ENCODE measurements at regions not wholly inside any gene's neighbourhood (a gene's known extent, or its start where the extent isn't known, plus 50 kb on each side); places are given as distances from the start of the nearest gene placed in this dataset.
A peak's percentile ranks its signal among the peaks of the same experiment; 100 is the strongest.
"Not testable (repeated sequence)": the region's sequence is repeated elsewhere in the genome, so short reads cannot be mapped to it uniquely, and the experiment has no call there.

DNA sequence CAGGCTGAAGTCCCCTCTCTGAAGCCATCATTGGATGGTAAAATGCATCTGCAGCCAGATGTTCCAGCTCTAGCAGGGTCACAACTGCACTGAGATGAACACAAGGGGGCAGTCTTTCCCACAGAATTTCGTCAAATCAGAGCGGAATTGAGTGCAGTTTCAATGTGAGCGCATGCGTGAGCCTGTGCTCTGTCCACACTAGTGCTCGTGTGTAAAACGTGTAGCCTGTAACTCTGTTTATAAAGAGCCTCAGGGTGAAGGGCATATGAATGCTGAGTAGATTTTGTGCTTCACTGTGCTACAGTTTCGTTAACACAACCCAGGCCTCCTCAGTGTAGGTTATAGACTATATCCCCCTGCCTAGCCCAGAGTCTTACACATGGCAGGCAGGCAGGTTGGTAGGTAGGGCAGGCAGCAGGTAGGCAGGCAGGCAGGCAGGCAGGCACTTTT, 92.7 kb upstream of the GOLGA6L4 start:
- H3K27ac Mint-ChIP-seq, result no peak overlapping the region
- DNase-seq, result peak; percentile 82
- H3K9me3 Mint-ChIP-seq, result no peaks in the 10 kb centered on the region
- H3K4me1 Mint-ChIP-seq, result peaks cover 24% of the 10 kb centered on the region
- peak overlapping the region; percentile 48 for H3K4me3 Mint-ChIP-seq
- TF ChIP-seq, protein P1, sequence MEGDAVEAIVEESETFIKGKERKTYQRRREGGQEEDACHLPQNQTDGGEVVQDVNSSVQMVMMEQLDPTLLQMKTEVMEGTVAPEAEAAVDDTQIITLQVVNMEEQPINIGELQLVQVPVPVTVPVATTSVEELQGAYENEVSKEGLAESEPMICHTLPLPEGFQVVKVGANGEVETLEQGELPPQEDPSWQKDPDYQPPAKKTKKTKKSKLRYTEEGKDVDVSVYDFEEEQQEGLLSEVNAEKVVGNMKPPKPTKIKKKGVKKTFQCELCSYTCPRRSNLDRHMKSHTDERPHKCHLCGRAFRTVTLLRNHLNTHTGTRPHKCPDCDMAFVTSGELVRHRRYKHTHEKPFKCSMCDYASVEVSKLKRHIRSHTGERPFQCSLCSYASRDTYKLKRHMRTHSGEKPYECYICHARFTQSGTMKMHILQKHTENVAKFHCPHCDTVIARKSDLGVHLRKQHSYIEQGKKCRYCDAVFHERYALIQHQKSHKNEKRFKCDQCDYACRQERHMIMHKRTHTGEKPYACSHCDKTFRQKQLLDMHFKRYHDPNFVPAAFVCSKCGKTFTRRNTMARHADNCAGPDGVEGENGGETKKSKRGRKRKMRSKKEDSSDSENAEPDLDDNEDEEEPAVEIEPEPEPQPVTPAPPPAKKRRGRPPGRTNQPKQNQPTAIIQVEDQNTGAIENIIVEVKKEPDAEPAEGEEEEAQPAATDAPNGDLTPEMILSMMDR (IDR thresholded peaks at IDR 0.05), result peak; percentile 79
- peaks cover 6% of the 10 kb centered on the region for H3K27me3 Mint-ChIP-seq (ENCODE audit: low read depth, poor library complexity)
- no peaks in the 10 kb centered on the region for H3K36me3 Mint-ChIP-seq (ENCODE audit: low read depth)

DNA sequence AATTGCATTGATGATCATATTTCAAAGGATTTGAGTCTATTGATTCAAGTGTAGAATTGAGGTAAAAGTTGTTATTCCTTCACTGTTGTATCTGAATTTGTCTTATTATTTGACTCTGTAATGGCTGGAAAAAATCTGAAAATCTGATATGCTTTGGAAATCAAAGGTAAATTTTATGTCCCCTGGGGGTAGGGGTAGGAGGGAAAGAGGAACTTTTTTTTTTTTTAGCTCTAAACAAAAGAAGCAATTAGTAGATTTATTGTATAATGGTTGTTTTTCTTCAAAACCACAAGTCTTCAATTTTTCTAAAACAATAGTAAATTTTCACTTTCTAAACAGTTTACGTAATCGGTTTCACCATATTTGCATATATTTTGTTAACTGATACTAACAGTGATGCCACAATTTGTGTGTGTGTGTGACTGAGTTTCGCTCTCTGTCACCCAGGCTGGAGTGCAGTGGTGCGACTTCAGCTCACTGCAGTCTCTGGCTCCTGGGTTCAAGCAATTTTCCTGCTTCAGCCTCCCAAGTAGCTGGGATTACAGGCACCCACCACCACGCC, 91.7 kb upstream of the GOLGA6L4 start:
- no peak for DNase-seq
- TF ChIP-seq, protein P1 (IDR thresholded peaks at IDR 0.05), result no peak
- no peaks in the 10 kb centered on the region for H3K9me3 Mint-ChIP-seq
- H3K4me3 Mint-ChIP-seq, result no peak overlapping the region
- no peak overlapping the region for H3K27ac Mint-ChIP-seq
- H3K36me3 Mint-ChIP-seq (ENCODE audit: low read depth), result no peaks in the 10 kb centered on the region
- peaks cover 24% of the 10 kb centered on the region for H3K4me1 Mint-ChIP-seq
- peaks cover 6% of the 10 kb centered on the region for H3K27me3 Mint-ChIP-seq (ENCODE audit: low read depth, poor library complexity)

DNA sequence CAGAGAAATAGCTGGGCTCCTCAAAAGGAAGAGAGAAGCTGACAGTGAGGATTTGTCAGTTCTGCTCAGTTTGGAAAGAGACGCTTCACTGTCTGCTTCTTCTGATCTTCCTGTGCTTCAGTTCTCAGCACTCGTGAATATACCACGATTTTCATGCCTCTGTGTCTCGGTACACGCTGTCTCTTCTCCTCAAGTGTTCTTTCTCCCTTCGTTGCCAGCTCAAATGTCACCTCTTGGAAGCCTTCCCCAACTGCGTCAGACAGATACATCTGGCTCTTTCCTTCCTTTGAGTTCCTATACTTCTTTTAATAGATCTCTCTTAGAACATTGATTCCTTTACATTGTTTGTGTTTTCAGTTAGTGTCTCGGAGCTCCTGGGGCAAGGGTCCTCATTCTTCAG, 90.6 kb upstream of the GOLGA6L4 start:
- H3K4me3 Mint-ChIP-seq; H3K36me3 Mint-ChIP-seq (ENCODE audit: low read depth); DNase-seq; H3K9me3 Mint-ChIP-seq; H3K27me3 Mint-ChIP-seq (ENCODE audit: low read depth, poor library complexity); H3K27ac Mint-ChIP-seq: not testable (repeated sequence)
- H3K4me1 Mint-ChIP-seq, result peaks cover 29% of the 10 kb centered on the region

DNA sequence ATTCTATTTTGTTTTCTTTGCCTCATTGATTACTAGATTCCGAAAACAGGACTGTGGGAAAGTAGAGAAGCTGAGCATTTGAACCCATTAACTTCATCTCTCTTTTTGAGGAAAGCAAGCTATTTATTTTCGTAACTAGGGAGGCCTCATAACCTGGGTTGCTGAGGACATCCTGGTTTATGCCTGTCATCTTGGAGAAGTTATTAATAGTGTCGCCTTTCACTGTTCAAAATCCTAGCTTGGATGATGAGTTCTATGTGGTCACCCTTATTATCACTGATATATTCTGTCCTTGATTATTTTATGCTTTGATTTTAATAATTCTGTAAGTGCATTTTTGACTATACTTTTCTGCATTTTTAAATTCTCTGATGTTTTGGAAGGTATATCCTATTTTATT, 89.3 kb upstream of the GOLGA6L4 start:
- not testable (repeated sequence) for H3K9me3 Mint-ChIP-seq; H3K4me3 Mint-ChIP-seq; H3K36me3 Mint-ChIP-seq (ENCODE audit: low read depth); DNase-seq; H3K27ac Mint-ChIP-seq; H3K27me3 Mint-ChIP-seq (ENCODE audit: low read depth, poor library complexity)
- peaks cover 35% of the 10 kb centered on the region for H3K4me1 Mint-ChIP-seq

DNA sequence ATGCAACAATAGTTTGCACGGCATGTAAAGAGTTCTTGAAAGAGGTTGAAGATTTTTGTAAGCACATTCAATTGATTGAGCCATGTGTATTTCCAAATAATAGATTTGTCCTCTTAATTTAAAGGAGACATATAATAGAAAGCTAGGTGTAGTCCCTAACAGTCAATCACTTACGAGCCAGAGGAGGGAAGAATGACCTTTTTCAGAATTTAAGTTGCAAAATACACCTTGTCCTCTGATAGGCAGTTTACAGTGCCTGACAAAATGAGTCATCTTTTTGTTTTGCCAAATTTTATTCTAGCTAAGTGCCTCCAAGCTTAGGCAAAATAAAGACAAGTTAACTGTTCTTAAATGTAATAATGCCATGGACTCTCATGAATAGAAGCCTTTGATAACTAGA, 88.3 kb upstream of the GOLGA6L4 start:
- H3K4me3 Mint-ChIP-seq; H3K27me3 Mint-ChIP-seq (ENCODE audit: low read depth, poor library complexity); H3K36me3 Mint-ChIP-seq (ENCODE audit: low read depth); DNase-seq; H3K9me3 Mint-ChIP-seq; H3K27ac Mint-ChIP-seq: not testable (repeated sequence)
- H3K4me1 Mint-ChIP-seq, result peaks cover 45% of the 10 kb centered on the region

DNA sequence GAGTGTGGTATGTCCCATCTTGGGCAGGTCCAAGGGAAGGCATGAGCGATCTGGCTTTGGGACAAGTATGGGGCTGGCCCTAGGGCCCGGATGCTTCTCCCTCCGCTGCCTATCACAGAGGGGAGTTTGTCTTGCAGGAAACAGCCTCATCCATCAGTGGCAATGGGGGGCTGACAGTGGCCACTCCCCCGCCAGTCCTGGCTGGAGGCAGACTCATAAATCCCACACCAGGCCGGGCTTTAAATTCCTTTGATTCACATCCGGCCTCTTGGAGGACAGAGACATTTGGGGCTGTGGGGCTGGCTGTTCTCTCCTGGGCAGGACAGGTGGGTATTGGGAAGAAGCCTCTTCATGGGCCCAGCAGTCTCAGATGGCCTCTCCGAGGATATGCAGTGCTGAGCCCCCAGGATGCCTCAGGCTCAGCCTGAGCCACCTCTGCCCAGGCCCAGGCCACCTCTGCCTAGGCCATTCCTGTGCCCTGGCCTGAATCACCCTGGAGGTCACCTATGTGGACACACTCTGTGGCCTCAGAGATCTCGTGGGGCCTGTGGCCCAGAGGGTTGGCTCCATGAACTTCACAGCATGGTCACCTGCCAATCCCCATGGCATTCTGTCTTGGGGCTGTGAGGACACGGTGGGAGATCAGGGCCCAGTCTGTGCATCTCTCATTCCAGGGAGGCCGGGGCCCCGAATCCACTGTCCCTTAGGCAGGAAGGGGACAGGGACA, 84.2 kb upstream of the GOLGA6L4 start:
- Mint-ChIP-seq H3K27me3 (ENCODE audit: low read depth, poor library complexity) (no peaks in the 10 kb centered on the region), H3K9me3 (no peaks in the 10 kb centered on the region), H3K27ac (peak overlapping the region; percentile 74), H3K4me1 (peaks cover 54% of the 10 kb centered on the region), H3K36me3 (ENCODE audit: low read depth) (no peaks in the 10 kb centered on the region), H3K4me3 (no peak overlapping the region)
- TF ChIP-seq, protein P1 (IDR thresholded peaks at IDR 0.05), result no peak
- DNase-seq, result peak; percentile 84

DNA sequence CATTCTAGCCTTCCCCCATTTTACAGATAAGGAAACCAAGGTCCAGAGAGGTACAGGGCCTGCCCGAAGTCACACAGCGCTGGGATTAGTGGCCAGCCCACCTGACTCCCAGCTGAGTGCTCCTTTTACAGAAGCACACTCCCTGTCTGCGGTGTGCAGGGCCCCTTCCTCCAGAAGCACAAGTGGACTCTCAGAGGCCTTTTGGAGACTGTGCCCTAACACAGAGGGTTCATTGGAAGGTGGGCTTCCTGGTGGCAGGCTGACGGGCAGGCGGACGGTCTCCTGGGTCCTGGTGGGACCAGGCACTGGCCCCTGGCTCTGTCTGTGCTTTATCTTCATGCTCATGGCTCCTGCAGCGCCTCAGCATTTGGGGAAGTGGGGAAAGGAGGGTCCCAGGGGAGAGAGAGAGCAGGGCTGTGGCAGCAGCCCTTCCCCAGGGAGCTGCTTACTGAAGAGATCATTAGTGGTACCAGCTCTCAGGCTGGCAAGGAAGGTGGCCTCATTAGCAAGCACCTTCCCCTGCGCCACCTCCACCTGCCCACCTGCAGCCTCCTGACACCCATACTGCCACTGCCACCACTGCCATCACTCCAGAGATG, 83.1 kb upstream of the GOLGA6L4 start:
- peaks cover 65% of the 10 kb centered on the region for H3K4me1 Mint-ChIP-seq
- H3K36me3 Mint-ChIP-seq (ENCODE audit: low read depth); H3K27me3 Mint-ChIP-seq (ENCODE audit: low read depth, poor library complexity); DNase-seq; H3K9me3 Mint-ChIP-seq; H3K4me3 Mint-ChIP-seq: not testable (repeated sequence)
- peak overlapping the region; percentile 45 for H3K27ac Mint-ChIP-seq

DNA sequence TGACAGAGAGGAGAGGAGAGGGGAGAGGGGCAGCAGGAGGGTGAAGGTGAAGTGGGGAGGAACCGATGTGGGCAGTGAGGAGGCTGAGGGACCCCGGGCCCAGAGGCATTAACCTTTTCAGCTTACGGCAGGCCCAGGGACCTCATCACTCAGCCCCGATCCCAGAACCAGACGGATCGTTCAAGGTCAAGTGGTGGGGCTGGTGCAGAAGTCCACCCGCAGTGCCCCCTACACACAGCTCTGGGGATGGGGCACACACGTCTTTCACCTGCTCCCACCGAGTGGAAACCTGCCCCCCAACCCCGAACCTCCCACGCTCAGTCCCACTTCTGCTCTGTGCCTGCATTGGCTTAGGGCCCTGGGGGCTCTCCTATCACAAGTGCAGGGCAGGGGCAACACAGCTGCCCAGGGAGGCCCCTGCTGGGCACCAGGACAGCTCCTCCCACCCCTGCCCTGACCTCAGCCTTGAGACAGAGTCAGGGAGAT, 81.9 kb upstream of the GOLGA6L4 start:
- peaks cover 75% of the 10 kb centered on the region for H3K4me1 Mint-ChIP-seq
- H3K27ac Mint-ChIP-seq, result peak overlapping the region; percentile 99
- not testable (repeated sequence) for H3K36me3 Mint-ChIP-seq (ENCODE audit: low read depth); H3K9me3 Mint-ChIP-seq; DNase-seq; H3K27me3 Mint-ChIP-seq (ENCODE audit: low read depth, poor library complexity)
- H3K4me3 Mint-ChIP-seq, result peak overlapping the region; percentile 68

DNA sequence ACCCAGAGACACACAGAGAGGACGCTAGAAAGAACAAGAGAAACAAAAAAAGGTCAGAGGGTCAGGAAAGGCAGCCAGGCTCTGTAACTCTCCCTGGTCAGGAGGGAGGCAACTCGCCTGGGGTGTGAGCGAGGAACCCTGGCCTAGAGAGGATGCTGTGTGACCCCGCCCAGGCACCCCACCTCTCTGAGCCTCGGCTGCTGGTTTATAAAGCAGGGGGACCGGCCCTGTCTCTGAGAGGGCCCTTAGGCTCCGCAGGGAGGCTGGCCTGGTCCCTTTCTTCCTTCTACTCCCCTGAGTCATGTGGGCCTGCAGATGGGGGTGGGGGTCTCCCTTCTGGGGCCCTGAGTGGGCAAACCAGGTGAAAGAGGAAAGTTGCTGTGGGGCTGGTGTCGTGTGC, 81.3 kb upstream of the GOLGA6L4 start:
- Mint-ChIP-seq H3K4me1 (peaks cover 76% of the 10 kb centered on the region), H3K27ac (peak overlapping the region; percentile 99), H3K4me3 (peak overlapping the region; percentile 68)
- not testable (repeated sequence) for H3K27me3 Mint-ChIP-seq (ENCODE audit: low read depth, poor library complexity); DNase-seq; H3K36me3 Mint-ChIP-seq (ENCODE audit: low read depth); H3K9me3 Mint-ChIP-seq

DNA sequence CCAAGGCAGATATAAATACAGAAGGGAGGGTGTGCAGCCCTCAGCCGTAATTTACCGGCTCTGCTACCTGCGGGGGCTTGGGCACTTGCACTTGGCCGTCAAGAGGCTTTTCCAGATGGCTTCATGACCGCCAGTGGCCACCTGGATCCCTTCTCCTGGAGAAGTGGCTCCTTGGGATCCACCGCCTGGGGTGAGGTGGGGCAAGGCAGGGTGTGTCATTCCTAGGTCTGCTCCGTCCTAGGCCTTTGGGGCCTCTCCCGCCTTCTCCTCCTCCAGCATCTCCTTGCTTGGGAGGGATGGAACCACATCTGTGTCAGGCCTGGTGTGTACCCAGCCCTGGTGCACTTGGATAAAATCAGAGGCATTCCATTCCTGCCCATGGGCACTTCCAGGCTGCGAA, 80.8 kb upstream of the GOLGA6L4 start:
- H3K27ac Mint-ChIP-seq; H3K4me3 Mint-ChIP-seq; DNase-seq; H3K9me3 Mint-ChIP-seq; H3K27me3 Mint-ChIP-seq (ENCODE audit: low read depth, poor library complexity); H3K36me3 Mint-ChIP-seq (ENCODE audit: low read depth): not testable (repeated sequence)
- H3K4me1 Mint-ChIP-seq, result peaks cover 81% of the 10 kb centered on the region

DNA sequence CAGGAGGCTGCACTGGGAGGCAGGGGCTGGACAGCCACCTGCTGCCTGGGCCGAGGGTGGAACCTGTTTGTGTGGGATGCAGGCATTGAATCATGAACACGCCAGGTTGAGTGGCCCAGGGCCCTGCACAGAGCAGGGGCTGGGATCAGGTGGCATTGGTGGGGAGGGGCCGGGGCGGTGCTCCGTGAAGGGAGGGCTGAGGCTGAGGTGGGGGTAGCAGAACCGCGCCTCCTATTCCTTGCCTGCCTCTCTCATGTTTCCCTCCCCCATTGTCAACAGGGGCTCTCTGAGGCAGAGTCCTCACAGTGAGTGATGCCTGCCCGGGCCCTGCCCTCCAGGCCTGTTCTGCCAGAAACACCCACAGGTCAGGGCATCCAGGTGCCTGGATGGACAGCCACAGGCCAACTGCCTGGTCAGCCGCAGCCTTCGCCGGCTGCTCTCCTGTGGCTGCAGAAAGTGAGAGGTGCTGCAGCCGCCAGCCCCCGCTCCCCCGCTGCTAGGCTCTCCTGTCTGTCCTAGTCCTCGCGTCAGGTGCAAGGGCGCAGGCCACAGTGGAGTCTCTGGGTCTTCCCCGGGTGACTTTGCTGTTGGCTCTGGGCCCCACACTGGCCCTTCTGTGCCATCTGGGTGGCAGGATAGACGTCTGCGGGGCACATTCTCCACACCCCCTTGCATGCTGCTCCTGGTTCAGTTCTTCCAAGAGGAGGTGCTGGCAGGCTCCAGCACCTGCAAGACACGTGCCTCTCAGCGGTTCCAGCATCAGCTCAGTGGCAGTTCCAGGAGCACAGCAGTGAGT, 79.6 kb upstream of the GOLGA6L4 start:
- H3K27ac Mint-ChIP-seq, result peak overlapping the region; percentile 29
- not testable (repeated sequence) for H3K36me3 Mint-ChIP-seq (ENCODE audit: low read depth); H3K4me3 Mint-ChIP-seq; H3K9me3 Mint-ChIP-seq; H3K27me3 Mint-ChIP-seq (ENCODE audit: low read depth, poor library complexity)
- H3K4me1 Mint-ChIP-seq, result peaks cover 84% of the 10 kb centered on the region
- peak; percentile 56 for DNase-seq

Data from nephron progenitor cell (in vitro differentiated cells).